ENCODE measurements at regions not wholly inside any gene's neighbourhood (a gene's known extent, or its start where the extent isn't known, plus 50 kb on each side); places are given as distances from the start of the nearest gene placed in this dataset.

GRCh38 chr20:52289956-52290565 lies 98.5 kb upstream of the ZFP64 start:
- TF ChIP-seq, protein P1, sequence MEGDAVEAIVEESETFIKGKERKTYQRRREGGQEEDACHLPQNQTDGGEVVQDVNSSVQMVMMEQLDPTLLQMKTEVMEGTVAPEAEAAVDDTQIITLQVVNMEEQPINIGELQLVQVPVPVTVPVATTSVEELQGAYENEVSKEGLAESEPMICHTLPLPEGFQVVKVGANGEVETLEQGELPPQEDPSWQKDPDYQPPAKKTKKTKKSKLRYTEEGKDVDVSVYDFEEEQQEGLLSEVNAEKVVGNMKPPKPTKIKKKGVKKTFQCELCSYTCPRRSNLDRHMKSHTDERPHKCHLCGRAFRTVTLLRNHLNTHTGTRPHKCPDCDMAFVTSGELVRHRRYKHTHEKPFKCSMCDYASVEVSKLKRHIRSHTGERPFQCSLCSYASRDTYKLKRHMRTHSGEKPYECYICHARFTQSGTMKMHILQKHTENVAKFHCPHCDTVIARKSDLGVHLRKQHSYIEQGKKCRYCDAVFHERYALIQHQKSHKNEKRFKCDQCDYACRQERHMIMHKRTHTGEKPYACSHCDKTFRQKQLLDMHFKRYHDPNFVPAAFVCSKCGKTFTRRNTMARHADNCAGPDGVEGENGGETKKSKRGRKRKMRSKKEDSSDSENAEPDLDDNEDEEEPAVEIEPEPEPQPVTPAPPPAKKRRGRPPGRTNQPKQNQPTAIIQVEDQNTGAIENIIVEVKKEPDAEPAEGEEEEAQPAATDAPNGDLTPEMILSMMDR (IDR thresholded peaks at IDR 0.05; ENCODE audit: low read depth, low read length): no peak
- Histone ChIP-seq H3K4me3 (no peak overlapping the region), H3K4me1 (ENCODE audit: low read depth) (no peaks in the 10 kb centered on the region), H3K36me3 (no peaks in the 10 kb centered on the region), H3K27me3 (peaks cover 2% of the 10 kb centered on the region), H3K9me3 (ENCODE audit: low read depth) (no peaks in the 10 kb centered on the region), H3K27ac (no peak overlapping the region)
- DNase-seq (ENCODE audit: low read depth in 1 of 2, low spot score in 1 of 2): no peak

- H3K4me3 ChIP-seq: no peak overlapping the region
- no peak for DNase-seq (ENCODE audit: low read depth in 1 of 2, low spot score in 1 of 2)
- no peak overlapping the region for H3K27ac ChIP-seq
- TF ChIP-seq, protein P1 (IDR thresholded peaks at IDR 0.05; ENCODE audit: low read depth, low read length): no peak
- no peaks in the 10 kb centered on the region for H3K4me1 ChIP-seq (ENCODE audit: low read depth)
- no peaks in the 10 kb centered on the region for H3K9me3 ChIP-seq (ENCODE audit: low read depth)
- H3K36me3 ChIP-seq: no peaks in the 10 kb centered on the region
- H3K27me3 ChIP-seq: peaks cover 16% of the 10 kb centered on the region
These were observed 88.8 kb upstream of the ZFP64 start for GRCh38 chr20:52280407-52280806.

DNA sequence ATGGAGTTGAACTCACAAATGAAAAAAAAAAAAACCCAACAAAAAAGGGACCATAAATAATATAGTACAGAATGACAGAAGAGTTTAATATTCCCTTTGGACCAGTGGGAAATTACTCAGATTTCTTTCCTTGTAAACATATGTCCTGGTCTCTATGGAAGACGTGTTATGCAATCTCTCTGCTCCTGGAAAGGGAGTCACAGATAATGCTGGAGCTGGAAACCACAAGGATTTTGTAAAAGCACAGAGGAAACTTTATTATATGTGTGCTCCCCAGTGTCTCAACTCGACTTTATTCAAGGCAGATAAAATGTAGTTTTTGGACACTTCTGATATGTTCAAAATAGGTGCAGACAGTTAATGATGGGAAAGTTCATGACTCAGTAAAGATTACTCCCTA lies 88.1 kb upstream of the ZFP64 start:
- DNase-seq (ENCODE audit: low read depth in 1 of 2, low spot score in 1 of 2): peak in 1 of 2 donors; percentile 92

GRCh38 chr20:52275181-52275691 lies 83.7 kb upstream of the ZFP64 start:
- Histone ChIP-seq H3K27me3 (no peaks in the 10 kb centered on the region), H3K27ac (no peak overlapping the region), H3K4me1 (ENCODE audit: low read depth) (no peaks in the 10 kb centered on the region), H3K4me3 (no peak overlapping the region), H3K9me3 (ENCODE audit: low read depth) (no peaks in the 10 kb centered on the region), H3K36me3 (no peaks in the 10 kb centered on the region)
- no peak for DNase-seq (ENCODE audit: low read depth in 1 of 2, low spot score in 1 of 2)
- TF ChIP-seq, protein P1 (IDR thresholded peaks at IDR 0.05; ENCODE audit: low read depth, low read length): no peak

More for the DNA sequence above, 88.1 kb upstream of the ZFP64 start:
- H3K9me3 ChIP-seq (ENCODE audit: low read depth): no peaks in the 10 kb centered on the region
- H3K4me3 ChIP-seq: no peak overlapping the region
- peaks cover 11% of the 10 kb centered on the region for H3K27me3 ChIP-seq
- TF ChIP-seq, protein P1 (IDR thresholded peaks at IDR 0.05; ENCODE audit: low read depth, low read length): no peak
- H3K27ac ChIP-seq: no peak overlapping the region
- no peaks in the 10 kb centered on the region for H3K36me3 ChIP-seq
- no peaks in the 10 kb centered on the region for H3K4me1 ChIP-seq (ENCODE audit: low read depth)

DNA sequence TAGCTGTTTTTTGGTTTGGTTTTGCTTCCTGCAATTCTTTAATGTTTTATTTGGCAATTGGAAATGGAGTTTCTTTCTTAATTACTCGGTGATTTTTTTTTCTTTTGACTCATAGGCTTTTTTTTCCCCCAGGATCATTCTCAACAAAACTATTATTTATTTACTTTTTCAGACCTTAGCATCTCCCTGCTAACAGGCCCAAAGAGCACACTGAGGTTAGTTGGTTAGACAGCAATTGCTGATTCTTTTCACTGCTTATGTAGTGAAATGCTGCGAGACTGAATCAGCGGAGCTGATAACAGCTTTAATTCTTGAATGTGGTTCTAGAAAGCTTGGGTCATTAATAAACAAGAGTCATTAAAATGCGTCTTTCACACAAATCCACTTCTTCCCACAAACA lies 79.1 kb upstream of the ZFP64 start:
- no peaks in the 10 kb centered on the region for H3K36me3 ChIP-seq
- H3K4me3 ChIP-seq: no peak overlapping the region
- no peaks in the 10 kb centered on the region for H3K9me3 ChIP-seq (ENCODE audit: low read depth)
- no peaks in the 10 kb centered on the region for H3K4me1 ChIP-seq (ENCODE audit: low read depth)
- no peak overlapping the region for H3K27ac ChIP-seq
- DNase-seq (ENCODE audit: low read depth in 1 of 2, low spot score in 1 of 2): no peak
- no peaks in the 10 kb centered on the region for H3K27me3 ChIP-seq
- TF ChIP-seq, protein P1 (IDR thresholded peaks at IDR 0.05; ENCODE audit: low read depth, low read length): no peak

Measured in cardiac muscle cell (in vitro differentiated cells and primary cell).